ENCODE measurements at regions not wholly inside any gene's neighbourhood (a gene's known extent, or its start where the extent isn't known, plus 50 kb on each side); places are given as distances from the start of the nearest gene placed in this dataset.
"Not testable (repeated sequence)": the region's sequence is repeated elsewhere in the genome, so short reads cannot be mapped to it uniquely, and the experiment has no call there.

DNA sequence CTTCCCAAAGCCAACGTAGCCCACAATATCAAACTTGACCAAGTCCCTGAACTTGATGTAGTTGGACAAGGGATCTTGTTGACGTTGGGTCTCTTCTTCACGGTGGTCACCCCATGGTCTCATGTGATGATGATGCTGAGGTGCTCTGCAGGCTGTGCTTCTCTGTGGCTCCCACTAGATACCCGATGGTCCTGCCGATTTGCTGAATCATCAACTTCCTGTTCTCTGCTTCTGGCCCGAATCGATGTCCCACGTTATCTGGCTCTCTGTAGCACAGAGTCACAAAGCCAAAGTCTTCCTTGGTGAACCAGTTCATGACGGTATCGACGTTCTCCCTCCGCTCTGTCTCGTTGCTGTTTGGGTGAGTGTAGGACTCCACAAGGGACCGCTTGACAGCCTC, 201.0 kb downstream of the ADRA2C start:
- not testable (repeated sequence) for TF ChIP-seq POLR2A, POLR2AphosphoS5 (IDR thresholded peaks at IDR 0.05)
- TF ChIP-seq, protein P1, sequence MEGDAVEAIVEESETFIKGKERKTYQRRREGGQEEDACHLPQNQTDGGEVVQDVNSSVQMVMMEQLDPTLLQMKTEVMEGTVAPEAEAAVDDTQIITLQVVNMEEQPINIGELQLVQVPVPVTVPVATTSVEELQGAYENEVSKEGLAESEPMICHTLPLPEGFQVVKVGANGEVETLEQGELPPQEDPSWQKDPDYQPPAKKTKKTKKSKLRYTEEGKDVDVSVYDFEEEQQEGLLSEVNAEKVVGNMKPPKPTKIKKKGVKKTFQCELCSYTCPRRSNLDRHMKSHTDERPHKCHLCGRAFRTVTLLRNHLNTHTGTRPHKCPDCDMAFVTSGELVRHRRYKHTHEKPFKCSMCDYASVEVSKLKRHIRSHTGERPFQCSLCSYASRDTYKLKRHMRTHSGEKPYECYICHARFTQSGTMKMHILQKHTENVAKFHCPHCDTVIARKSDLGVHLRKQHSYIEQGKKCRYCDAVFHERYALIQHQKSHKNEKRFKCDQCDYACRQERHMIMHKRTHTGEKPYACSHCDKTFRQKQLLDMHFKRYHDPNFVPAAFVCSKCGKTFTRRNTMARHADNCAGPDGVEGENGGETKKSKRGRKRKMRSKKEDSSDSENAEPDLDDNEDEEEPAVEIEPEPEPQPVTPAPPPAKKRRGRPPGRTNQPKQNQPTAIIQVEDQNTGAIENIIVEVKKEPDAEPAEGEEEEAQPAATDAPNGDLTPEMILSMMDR (IDR thresholded peaks at IDR 0.05), result not testable (repeated sequence)
